Ovary (tissue), 3 donors: ENCODE measurements at regions not wholly inside any gene's neighbourhood (a gene's known extent, or its start where the extent isn't known, plus 50 kb on each side); places are given as distances from the start of the nearest gene placed in this dataset.

Source experiments
- EP300 ChIP-seq: sonication (generic); formaldehyde crosslinking; IDR thresholded peaks from one replicate; pipeline ENCODE4 v1.6.1; 2017; ENCODE audit warnings: antibody characterized with exemption
- POLR2A ChIP-seq: fragments of 450-650 bp; IDR thresholded peaks from one replicate; pipeline ENCODE4 v1.6.1; 2017; ENCODE audit warnings: antibody characterized with exemption, mild to moderate bottlenecking, moderate library complexity
- TF ChIP-seq, protein P1 (sequence below), 3 donors: fragments of 450-650 bp in 2 of 3; fragments of 200-600 bp in 1 of 3; IDR thresholded peaks; one replicate each; pipeline versions ENCODE4 v1.5.1 to v1.8.0; 2016 to 2022; ENCODE audit warnings: antibody characterized with exemption in 3 of 3, mild to moderate bottlenecking in 1 of 3
- donor health status: DM: no; HTN: no; CAD: no.

DNA sequence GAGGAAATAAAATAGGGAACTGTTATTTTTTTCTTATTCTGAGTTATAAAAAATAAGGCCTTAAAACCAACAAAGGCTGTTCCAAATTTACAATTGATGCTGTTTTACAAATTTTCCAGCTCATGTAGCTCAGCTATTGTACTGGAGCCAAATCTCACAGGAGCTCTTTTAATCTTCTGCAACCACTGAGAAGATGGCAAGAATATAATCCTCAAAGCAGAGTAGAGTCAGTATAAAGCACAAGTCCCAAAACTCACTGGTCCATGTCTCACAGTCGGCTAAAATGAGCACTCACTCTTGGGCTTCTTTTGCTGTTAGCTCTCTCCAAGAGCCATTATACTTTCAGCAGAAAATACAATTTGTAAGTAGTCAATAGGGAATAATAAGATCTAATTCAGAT lies 1074.4 kb upstream of the PRR20A start:
- TF ChIP-seq, protein P1, sequence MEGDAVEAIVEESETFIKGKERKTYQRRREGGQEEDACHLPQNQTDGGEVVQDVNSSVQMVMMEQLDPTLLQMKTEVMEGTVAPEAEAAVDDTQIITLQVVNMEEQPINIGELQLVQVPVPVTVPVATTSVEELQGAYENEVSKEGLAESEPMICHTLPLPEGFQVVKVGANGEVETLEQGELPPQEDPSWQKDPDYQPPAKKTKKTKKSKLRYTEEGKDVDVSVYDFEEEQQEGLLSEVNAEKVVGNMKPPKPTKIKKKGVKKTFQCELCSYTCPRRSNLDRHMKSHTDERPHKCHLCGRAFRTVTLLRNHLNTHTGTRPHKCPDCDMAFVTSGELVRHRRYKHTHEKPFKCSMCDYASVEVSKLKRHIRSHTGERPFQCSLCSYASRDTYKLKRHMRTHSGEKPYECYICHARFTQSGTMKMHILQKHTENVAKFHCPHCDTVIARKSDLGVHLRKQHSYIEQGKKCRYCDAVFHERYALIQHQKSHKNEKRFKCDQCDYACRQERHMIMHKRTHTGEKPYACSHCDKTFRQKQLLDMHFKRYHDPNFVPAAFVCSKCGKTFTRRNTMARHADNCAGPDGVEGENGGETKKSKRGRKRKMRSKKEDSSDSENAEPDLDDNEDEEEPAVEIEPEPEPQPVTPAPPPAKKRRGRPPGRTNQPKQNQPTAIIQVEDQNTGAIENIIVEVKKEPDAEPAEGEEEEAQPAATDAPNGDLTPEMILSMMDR (IDR thresholded peaks at IDR 0.05), result no peak
- TF ChIP-seq EP300 (no peak), POLR2A (no peak)
